Esophagus muscularis mucosa (tissue), 4 donors: ENCODE measurements at regions not wholly inside any gene's neighbourhood (a gene's known extent, or its start where the extent isn't known, plus 50 kb on each side); places are given as distances from the start of the nearest gene placed in this dataset.

Source experiments
- DNase-seq: peaks from one replicate; pipeline ENCODE4 v3.0.0-alpha.2; 2017; ENCODE audit errors: extremely low spot score
- H3K27ac ChIP-seq, 4 donors: fragments of 200-600 bp; sonication (generic); replicated peaks in 1 of 4; 1 replicate in 3 of 4; 2 replicates in 1 of 4; pipeline ENCODE4 v1.5.1; 2016 to 2019; ENCODE audit warnings: mild to moderate bottlenecking in 1 of 4
- H3K27me3 ChIP-seq, 4 donors: fragments of 200-600 bp; sonication (generic); one replicate each; pipeline versions ENCODE4 v1.5.1 to v1.6.0; 2016 to 2019
- H3K36me3 ChIP-seq, 4 donors: fragments of 200-600 bp; sonication (generic); one replicate each; pipeline ENCODE4 v1.5.1; 2016 to 2019
- H3K4me1 ChIP-seq, 4 donors: fragments of 200-600 bp; sonication (generic); one replicate each; pipeline ENCODE4 v1.5.1; 2016 to 2019
- H3K4me3 ChIP-seq, 4 donors: fragments of 200-600 bp; sonication (generic); 1 replicate in 2 of 4; 2 replicates in 2 of 4; pipeline ENCODE4 v1.5.1; 2016 to 2019; ENCODE audit warnings: mild to moderate bottlenecking in 4 of 4, moderate library complexity in 1 of 4
- H3K9me3 ChIP-seq, 4 donors: fragments of 200-600 bp; sonication (generic); 1 replicate in 3 of 4; 2 replicates in 1 of 4; pipeline ENCODE4 v1.5.1; 2016 to 2019
- EP300 ChIP-seq: sonication (generic); formaldehyde crosslinking; IDR thresholded peaks from one replicate; pipeline ENCODE4 v1.6.1; 2017; ENCODE audit warnings: antibody characterized with exemption
- POLR2A ChIP-seq: fragments of 450-650 bp; IDR thresholded peaks from one replicate; pipeline ENCODE4 v1.6.1; 2017; ENCODE audit warnings: antibody characterized with exemption, moderate library complexity, mild to moderate bottlenecking, low read depth
- POLR2AphosphoS5 ChIP-seq, 2 donors: sonication (generic); formaldehyde crosslinking; IDR thresholded peaks; one replicate each; pipeline ENCODE4 v1.6.1; 2017; ENCODE audit warnings: antibody characterized with exemption in 2 of 2
- WGBS: methylation state at CpG from one replicate; pipeline ENCODE4 v1.1.5; 2018; 5-methylcytosine and 5-hydroxymethylcytosine counted together
- intact Hi-C: fragments of 100-400 bp; cut with DNase I; formaldehyde crosslinking; loops from one replicate; pipeline ENCODE4 v1.15.1; 2023
- TF ChIP-seq, protein P1 (sequence below), 3 experiments: fragments of 200-600 bp in 2 of 3; fragments of 450-650 bp in 1 of 3; sonication (generic) in 2 of 3; IDR thresholded peaks; one replicate each; pipeline ENCODE4 v1.5.1; 2017 to 2019; ENCODE audit warnings: antibody characterized with exemption in 3 of 3, mild to moderate bottlenecking in 2 of 3, moderate library complexity in 1 of 3

DNA sequence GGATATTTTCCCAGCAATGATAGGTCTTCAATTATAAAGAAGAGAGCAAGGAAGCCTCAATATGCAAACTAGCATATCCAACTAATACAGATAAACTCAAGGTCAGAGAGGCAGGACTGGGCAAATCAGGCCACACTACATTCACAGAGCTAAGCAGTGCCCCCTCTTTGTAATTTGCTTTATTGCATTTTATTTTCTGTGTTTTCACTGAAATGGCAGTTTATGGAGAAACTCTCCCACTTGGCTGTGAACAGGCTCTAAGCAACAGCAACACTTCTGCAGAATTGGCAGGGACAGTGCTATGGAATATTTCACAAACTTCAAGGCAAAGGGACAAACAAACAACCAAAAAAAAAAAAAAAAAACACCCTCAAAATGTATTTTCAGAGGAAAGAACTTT lies 93.4 kb upstream of the SOD1 start:
- no peak overlapping the region for H3K27ac ChIP-seq
- TF ChIP-seq, protein P1, sequence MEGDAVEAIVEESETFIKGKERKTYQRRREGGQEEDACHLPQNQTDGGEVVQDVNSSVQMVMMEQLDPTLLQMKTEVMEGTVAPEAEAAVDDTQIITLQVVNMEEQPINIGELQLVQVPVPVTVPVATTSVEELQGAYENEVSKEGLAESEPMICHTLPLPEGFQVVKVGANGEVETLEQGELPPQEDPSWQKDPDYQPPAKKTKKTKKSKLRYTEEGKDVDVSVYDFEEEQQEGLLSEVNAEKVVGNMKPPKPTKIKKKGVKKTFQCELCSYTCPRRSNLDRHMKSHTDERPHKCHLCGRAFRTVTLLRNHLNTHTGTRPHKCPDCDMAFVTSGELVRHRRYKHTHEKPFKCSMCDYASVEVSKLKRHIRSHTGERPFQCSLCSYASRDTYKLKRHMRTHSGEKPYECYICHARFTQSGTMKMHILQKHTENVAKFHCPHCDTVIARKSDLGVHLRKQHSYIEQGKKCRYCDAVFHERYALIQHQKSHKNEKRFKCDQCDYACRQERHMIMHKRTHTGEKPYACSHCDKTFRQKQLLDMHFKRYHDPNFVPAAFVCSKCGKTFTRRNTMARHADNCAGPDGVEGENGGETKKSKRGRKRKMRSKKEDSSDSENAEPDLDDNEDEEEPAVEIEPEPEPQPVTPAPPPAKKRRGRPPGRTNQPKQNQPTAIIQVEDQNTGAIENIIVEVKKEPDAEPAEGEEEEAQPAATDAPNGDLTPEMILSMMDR (IDR thresholded peaks at IDR 0.05), result no peak
- TF ChIP-seq EP300, result no peak
- TF ChIP-seq POLR2AphosphoS5 (IDR thresholded peaks at IDR 0.05), result no peak
- TF ChIP-seq POLR2A, result no peak
- peaks cover 0 to 5% (median 0%) of the 10 kb centered on the region in 4 donors for H3K27me3 ChIP-seq
- H3K9me3 ChIP-seq, result no peaks in the 10 kb centered on the region
- DNase-seq, result no peak
- intact Hi-C loops, result no loop called here
- H3K36me3 ChIP-seq, result no peaks in the 10 kb centered on the region
- H3K4me3 ChIP-seq, result no peak overlapping the region
- no peaks in the 10 kb centered on the region for H3K4me1 ChIP-seq

DNA sequence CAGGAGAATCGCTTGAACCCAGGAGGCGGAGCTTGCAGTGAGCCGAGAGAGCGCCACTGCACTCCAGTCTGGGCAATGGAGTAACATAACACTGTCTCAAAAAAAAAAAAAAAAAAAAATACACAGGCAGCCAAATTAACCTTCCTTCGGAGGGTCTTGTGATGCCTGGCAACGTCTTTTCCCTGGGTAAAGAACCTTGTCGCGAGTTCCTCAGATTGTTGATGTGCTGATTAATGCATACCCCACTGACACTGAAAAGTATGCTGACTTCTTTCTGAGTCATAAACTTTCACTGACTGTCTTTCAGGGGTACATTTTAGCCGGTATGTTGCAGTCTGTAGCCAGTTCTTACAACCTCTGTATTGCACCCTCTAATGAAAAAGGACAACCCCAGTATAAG lies 95.1 kb upstream of the SOD1 start:
- no peak for DNase-seq
- Histone ChIP-seq H3K27ac (no peak overlapping the region), H3K4me1 (peaks cover 0 to 8% (median 6%) of the 10 kb centered on the region in 4 donors), H3K4me3 (no peak overlapping the region), H3K36me3 (no peaks in the 10 kb centered on the region), H3K9me3 (no peaks in the 10 kb centered on the region), H3K27me3 (peaks cover 0 to 21% (median 0%) of the 10 kb centered on the region in 4 donors)
- TF ChIP-seq EP300, result no peak
- no peak for TF ChIP-seq POLR2AphosphoS5 (IDR thresholded peaks at IDR 0.05)
- TF ChIP-seq POLR2A, result no peak
- WGBS, result 65% methylated on average over 9 of the region's 9 CpGs
- intact Hi-C loops, result no loop called here

DNA sequence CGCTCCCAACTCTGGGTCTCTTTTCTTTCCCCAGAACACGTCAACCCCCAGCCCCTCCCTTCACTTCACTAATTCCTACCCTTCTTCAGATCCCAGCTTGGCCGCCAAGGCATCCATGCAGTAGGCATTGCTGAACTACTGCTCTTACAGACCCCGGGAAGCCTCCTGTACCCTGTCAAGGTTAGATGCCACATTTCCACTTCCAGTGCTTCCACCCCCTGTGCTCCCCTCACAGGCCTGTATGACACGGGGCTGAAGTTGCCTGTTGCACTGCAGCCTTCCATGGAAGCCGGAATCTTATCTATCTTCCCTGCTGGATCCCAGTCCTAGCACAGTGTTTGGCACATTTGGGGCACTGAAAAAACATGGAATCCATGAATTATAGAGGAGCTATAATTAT lies 99.0 kb upstream of the SOD1 start:
- 88% methylated on average over 6 of the region's 6 CpGs for WGBS
- H3K27me3 ChIP-seq, result peaks cover 0 to 59% (median 14%) of the 10 kb centered on the region in 4 donors
- peaks cover 14 to 29% (median 27%) of the 10 kb centered on the region in 4 donors for H3K4me1 ChIP-seq
- no peak overlapping the region for H3K27ac ChIP-seq
- TF ChIP-seq EP300 (no peak), POLR2AphosphoS5 (IDR thresholded peaks at IDR 0.05) (no peak), POLR2A (no peak)
- TF ChIP-seq, protein P1 (IDR thresholded peaks at IDR 0.05), result no peak
- DNase-seq, result no peak
- no peak overlapping the region for H3K4me3 ChIP-seq
- intact Hi-C loops, result no loop called here
- H3K36me3 ChIP-seq, result no peaks in the 10 kb centered on the region
- no peaks in the 10 kb centered on the region for H3K9me3 ChIP-seq

DNA sequence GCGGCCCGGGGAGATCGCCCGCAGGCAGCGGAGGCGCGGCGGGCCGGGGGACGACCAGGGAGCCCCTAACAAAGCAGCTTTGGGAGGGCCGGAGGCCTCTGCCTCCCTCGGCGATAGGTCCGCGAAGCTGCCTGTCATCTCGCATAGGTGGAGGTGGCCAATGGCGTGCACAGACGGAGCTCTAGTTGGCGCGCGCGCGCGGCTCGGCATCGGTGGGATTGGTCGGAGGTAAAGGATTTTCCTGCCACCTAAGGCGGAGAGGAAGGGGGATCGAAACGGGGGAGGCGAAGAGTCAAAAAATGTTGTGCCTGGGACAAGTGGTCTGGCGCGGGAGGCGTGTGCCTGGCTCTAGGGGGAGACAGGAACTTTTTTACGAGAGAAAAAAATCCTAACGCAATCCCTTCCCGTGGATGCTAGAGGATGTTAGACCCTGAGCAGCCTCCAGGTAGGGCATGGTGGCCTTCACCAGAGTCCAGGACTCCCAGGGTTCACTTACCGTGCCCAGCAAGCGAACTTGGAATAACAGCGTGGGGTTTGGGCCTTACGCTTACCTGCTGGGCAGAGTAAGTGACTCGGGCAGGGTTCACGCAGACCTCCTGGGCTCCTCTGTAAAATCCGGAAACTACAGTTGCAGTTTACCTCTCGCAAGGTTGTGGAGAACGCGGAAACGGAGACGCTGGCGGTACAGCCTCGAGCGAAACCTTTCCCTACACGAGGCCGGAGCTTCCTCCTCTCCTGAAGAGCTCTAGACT lies 99.9 kb upstream of the SOD1 start:
- H3K9me3 ChIP-seq, result no peaks in the 10 kb centered on the region
- peaks cover 14 to 29% (median 27%) of the 10 kb centered on the region in 4 donors for H3K4me1 ChIP-seq
- WGBS, result 2% methylated on average over 40 of the region's 54 CpGs
- H3K4me3 ChIP-seq, result peak overlapping the region; percentile 57 to 71 (median 60)
- no peaks in the 10 kb centered on the region for H3K36me3 ChIP-seq
- H3K27me3 ChIP-seq, result peaks cover 0 to 66% (median 14%) of the 10 kb centered on the region in 4 donors
- intact Hi-C loops, result no loop called here
- peak; percentile 93 for DNase-seq
- TF ChIP-seq, protein P1 (IDR thresholded peaks at IDR 0.05), result no peak
- no peak for TF ChIP-seq EP300
- TF ChIP-seq POLR2AphosphoS5 (IDR thresholded peaks at IDR 0.05), result no peak
- no peak for TF ChIP-seq POLR2A
- no peak overlapping the region for H3K27ac ChIP-seq

DNA sequence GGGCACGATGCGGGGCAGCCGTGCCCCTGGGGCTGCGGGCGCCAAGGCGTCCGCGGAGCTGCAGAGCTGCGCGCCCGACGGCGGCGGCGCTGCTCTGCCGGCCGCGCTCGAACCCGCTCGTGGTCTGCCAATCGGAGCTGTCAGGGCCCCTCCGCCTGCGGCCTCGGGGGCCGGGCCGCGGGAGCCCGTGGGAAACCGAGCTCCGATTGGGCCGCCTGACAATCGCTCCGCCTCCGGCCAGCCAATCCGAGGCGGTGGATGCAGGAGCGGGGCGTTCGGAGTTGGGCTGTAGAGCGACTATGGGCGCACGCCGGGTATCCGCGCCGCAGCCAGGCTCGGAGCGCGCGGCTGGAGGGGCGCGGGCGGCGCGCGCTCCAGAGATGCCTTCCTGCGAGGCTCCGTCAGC lies 100.5 kb upstream of the SOD1 start:
- Histone ChIP-seq H3K4me3 (peak overlapping the region; percentile 57 to 71 (median 60)), H3K27ac (no peak overlapping the region), H3K27me3 (peaks cover 0 to 70% (median 14%) of the 10 kb centered on the region in 4 donors), H3K4me1 (peaks cover 14 to 29% (median 27%) of the 10 kb centered on the region in 4 donors), H3K36me3 (no peaks in the 10 kb centered on the region), H3K9me3 (no peaks in the 10 kb centered on the region)
- TF ChIP-seq POLR2AphosphoS5 (IDR thresholded peaks at IDR 0.05) (no peak), POLR2A (no peak), EP300 (no peak)
- TF ChIP-seq, protein P1 (IDR thresholded peaks at IDR 0.05), result peak in 2 of 3 experiments; percentile 12 to 13
- WGBS, result no CpG with 5 or more reads among the region's 59 CpGs
- intact Hi-C loops, result no loop called here
- DNase-seq, result peak; percentile 94
